Stromal cell of bone marrow (primary cell): ENCODE measurements at regions not wholly inside any gene's neighbourhood (a gene's known extent, or its start where the extent isn't known, plus 50 kb on each side); places are given as distances from the start of the nearest gene placed in this dataset.
"Not testable (repeated sequence)": the region's sequence is repeated elsewhere in the genome, so short reads cannot be mapped to it uniquely, and the experiment has no call there.

Experiments used
- DNase-seq: peaks from one replicate; pipeline ENCODE4 v3.0.0-alpha.2; 2012; ENCODE audit warnings: low read depth

- no peak for DNase-seq
Measured at GRCh38 chr11:129699711-129700304, 115.8 kb upstream of the TMEM45B start.

GRCh38 chr11:129700701-129701100 lies 114.9 kb upstream of the TMEM45B start:
- no peak for DNase-seq

GRCh38 chr11:129701706-129702105 lies 113.9 kb upstream of the TMEM45B start:
- DNase-seq = no peak

- DNase-seq = no peak
Measured at GRCh38 chr11:129702410-129703398, 112.9 kb upstream of the TMEM45B start.

- no peak for DNase-seq
Measured at GRCh38 chr11:129703846-129704245, 111.8 kb upstream of the TMEM45B start.

GRCh38 chr11:129704831-129705230 lies 110.8 kb upstream of the TMEM45B start:
- DNase-seq = no peak

GRCh38 chr11:129705341-129705740 lies 110.3 kb upstream of the TMEM45B start:
- no peak for DNase-seq

- DNase-seq = no peak
Measured at GRCh38 chr11:129705933-129706332, 109.7 kb upstream of the TMEM45B start.

- no peak for DNase-seq
Measured at GRCh38 chr11:129709801-129710398, 105.7 kb upstream of the TMEM45B start.

GRCh38 chr11:129710423-129710822 lies 105.2 kb upstream of the TMEM45B start:
- no peak for DNase-seq

- no peak for DNase-seq
Measured at GRCh38 chr11:129711760-129712159, 103.9 kb upstream of the TMEM45B start.

GRCh38 chr11:129712486-129713240 lies 103.0 kb upstream of the TMEM45B start:
- DNase-seq = not testable (repeated sequence)

- no peak for DNase-seq
Measured at GRCh38 chr11:129719037-129719436, 96.6 kb upstream of the TMEM45B start.

GRCh38 chr11:129720156-129720555 lies 95.5 kb upstream of the TMEM45B start:
- DNase-seq = no peak

GRCh38 chr11:129720994-129721393 lies 94.7 kb upstream of the TMEM45B start:
- DNase-seq = no peak

- no peak for DNase-seq
Measured at GRCh38 chr11:129721685-129722084, 94.0 kb upstream of the TMEM45B start.

GRCh38 chr11:129722529-129722928 lies 93.1 kb upstream of the TMEM45B start:
- no peak for DNase-seq

GRCh38 chr11:129723146-129723760 lies 92.4 kb upstream of the TMEM45B start:
- DNase-seq = no peak

GRCh38 chr11:129723761-129724162 lies 91.9 kb upstream of the TMEM45B start:
- DNase-seq = no peak

- DNase-seq = no peak
Measured at GRCh38 chr11:129724866-129725265, 90.8 kb upstream of the TMEM45B start.

- no peak for DNase-seq
Measured at GRCh38 chr11:129726179-129726578, 89.5 kb upstream of the TMEM45B start.

- no peak for DNase-seq
Measured at GRCh38 chr11:129728581-129728980, 87.1 kb upstream of the TMEM45B start.
